Smooth muscle cell (in vitro differentiated cells): ENCODE measurements at regions not wholly inside any gene's neighbourhood (a gene's known extent, or its start where the extent isn't known, plus 50 kb on each side); places are given as distances from the start of the nearest gene placed in this dataset.

ENCODE experiments used
- DNase-seq: peaks from one replicate; lab custom pipeline; 2025; ENCODE audit not compliant: unreplicated experiment; lab: John Stamatoyannopoulos, UW
- H2AFZ ChIP-seq: fragments of 200-600 bp; sonication (generic); 2 replicates; pipeline ENCODE4 v1.6.0; 2016; ENCODE audit warnings: antibody characterized with exemption, low read depth, mild to moderate bottlenecking
- H3F3A ChIP-seq: fragments of 200-600 bp; sonication (generic); 2 replicates; pipeline ENCODE4 v1.6.0; 2017; ENCODE audit warnings: antibody characterized with exemption, low read depth
- H3K27ac ChIP-seq: fragments of 200-600 bp; sonication (generic); 2 replicates; pipeline ENCODE4 v1.5.1; 2016; ENCODE audit warnings: low read depth, mild to moderate bottlenecking
- H3K27me3 ChIP-seq: fragments of 200-600 bp; sonication (generic); 2 replicates; pipeline ENCODE4 v1.6.1; 2016; ENCODE audit warnings: low read depth, mild to moderate bottlenecking
- H3K36me3 ChIP-seq: fragments of 200-600 bp; sonication (generic); 2 replicates; pipeline ENCODE4 v1.5.1; 2016; ENCODE audit warnings: low read depth
- H3K4me1 ChIP-seq: fragments of 200-600 bp; sonication (generic); 2 replicates; pipeline ENCODE4 v1.5.1; 2016; ENCODE audit warnings: low read depth
- H3K4me2 ChIP-seq: fragments of 200-600 bp; sonication (generic); 2 replicates; pipeline ENCODE4 v1.6.0; 2016; ENCODE audit warnings: mild to moderate bottlenecking
- H3K4me3 ChIP-seq: fragments of 200-600 bp; sonication (generic); 2 replicates; pipeline ENCODE4 v1.5.1; 2016; ENCODE audit warnings: mild to moderate bottlenecking
- H3K79me2 ChIP-seq: fragments of 200-600 bp; sonication (generic); 2 replicates; pipeline ENCODE4 v1.6.0; 2016; ENCODE audit warnings: low read depth, mild to moderate bottlenecking
- H3K9ac ChIP-seq: fragments of 200-600 bp; sonication (generic); 2 replicates; pipeline ENCODE4 v1.6.0; 2016; ENCODE audit warnings: low read depth
- H3K9me3 ChIP-seq: fragments of 200-600 bp; sonication (generic); replicated peaks from 2 replicates; pipeline ENCODE4 v1.5.1; 2016; ENCODE audit warnings: low read depth
- H4K20me1 ChIP-seq: fragments of 200-600 bp; sonication (generic); 2 replicates; pipeline ENCODE4 v1.6.0; 2016; ENCODE audit warnings: low read depth
- CTCF ChIP-seq: fragments of 200-600 bp; sonication (generic); IDR thresholded peaks from 2 replicates; pipeline ENCODE4 v1.5.1; 2017; ENCODE audit warnings: borderline replicate concordance, mild to moderate bottlenecking, antibody characterized with exemption; ENCODE audit not compliant: insufficient read depth, poor library complexity, severe bottlenecking
- WGBS: methylation state at CpG from one replicate; pipeline ENCODE4 v1.1.7; 2016; ENCODE audit warnings: low lambda C conversion rate; 5-methylcytosine and 5-hydroxymethylcytosine counted together

- no peak for TF ChIP-seq CTCF
- DNase-seq = no peak
- H3K36me3 ChIP-seq = no peaks in the 10 kb centered on the region
- no peak overlapping the region for H3K9ac ChIP-seq
- H4K20me1 ChIP-seq = no peaks in the 10 kb centered on the region
- H3K27me3 ChIP-seq = no peaks in the 10 kb centered on the region
- H3K4me1 ChIP-seq = no peaks in the 10 kb centered on the region
- no peaks in the 10 kb centered on the region for H3F3A ChIP-seq
- no peak overlapping the region for H3K4me2 ChIP-seq
- 87% methylated on average over 1 of the region's 1 CpG for WGBS
- H3K9me3 ChIP-seq = no peaks in the 10 kb centered on the region
- no peaks in the 10 kb centered on the region for H3K79me2 ChIP-seq
- no peak overlapping the region for H3K27ac ChIP-seq
- no peak overlapping the region for H3K4me3 ChIP-seq
- H2AFZ ChIP-seq = no peak overlapping the region
Measured at GRCh38 chr7:41590986-41591385, 111.9 kb downstream of the INHBA start.

GRCh38 chr7:41588341-41588740 lies 114.5 kb downstream of the INHBA start:
- no peak overlapping the region for H2AFZ ChIP-seq
- no peaks in the 10 kb centered on the region for H3F3A ChIP-seq
- no peaks in the 10 kb centered on the region for H3K9me3 ChIP-seq
- no peak for TF ChIP-seq CTCF
- H3K9ac ChIP-seq = no peak overlapping the region
- H4K20me1 ChIP-seq = no peaks in the 10 kb centered on the region
- 98% methylated on average over 5 of the region's 5 CpGs for WGBS
- H3K4me3 ChIP-seq = no peak overlapping the region
- no peak overlapping the region for H3K27ac ChIP-seq
- no peaks in the 10 kb centered on the region for H3K27me3 ChIP-seq
- DNase-seq = no peak
- H3K4me2 ChIP-seq = no peak overlapping the region
- H3K4me1 ChIP-seq = no peaks in the 10 kb centered on the region
- H3K79me2 ChIP-seq = no peaks in the 10 kb centered on the region
- H3K36me3 ChIP-seq = no peaks in the 10 kb centered on the region

GRCh38 chr7:41586931-41587640 lies 115.8 kb downstream of the INHBA start:
- H3K4me1 ChIP-seq = no peaks in the 10 kb centered on the region
- no peak for DNase-seq
- 53% methylated on average over 3 of the region's 3 CpGs for WGBS
- H3F3A ChIP-seq = no peaks in the 10 kb centered on the region
- no peak for TF ChIP-seq CTCF
- H3K4me3 ChIP-seq = no peak overlapping the region
- H3K4me2 ChIP-seq = no peak overlapping the region
- no peaks in the 10 kb centered on the region for H3K36me3 ChIP-seq
- no peaks in the 10 kb centered on the region for H3K79me2 ChIP-seq
- no peaks in the 10 kb centered on the region for H3K9me3 ChIP-seq
- H2AFZ ChIP-seq = no peak overlapping the region
- no peak overlapping the region for H3K27ac ChIP-seq
- no peak overlapping the region for H3K9ac ChIP-seq
- H3K27me3 ChIP-seq = no peaks in the 10 kb centered on the region
- no peaks in the 10 kb centered on the region for H4K20me1 ChIP-seq

GRCh38 chr7:41584746-41585145 lies 118.1 kb downstream of the INHBA start:
- H3K4me2 ChIP-seq = no peak overlapping the region
- no peaks in the 10 kb centered on the region for H3K9me3 ChIP-seq
- H4K20me1 ChIP-seq = no peaks in the 10 kb centered on the region
- H3K36me3 ChIP-seq = no peaks in the 10 kb centered on the region
- no peak overlapping the region for H3K4me3 ChIP-seq
- no peaks in the 10 kb centered on the region for H3K79me2 ChIP-seq
- no peak overlapping the region for H3K27ac ChIP-seq
- no peaks in the 10 kb centered on the region for H3K27me3 ChIP-seq
- H3K9ac ChIP-seq = no peak overlapping the region
- H2AFZ ChIP-seq = no peak overlapping the region
- H3F3A ChIP-seq = peaks cover 7% of the 10 kb centered on the region
- TF ChIP-seq CTCF = no peak
- DNase-seq = no peak
- 70% methylated on average over 5 of the region's 5 CpGs for WGBS
- no peaks in the 10 kb centered on the region for H3K4me1 ChIP-seq
